CD4-positive, alpha-beta T cell treated with Interleukin-15 for 4 hours (primary cell): ENCODE measurements at regions not wholly inside any gene's neighbourhood (a gene's known extent, or its start where the extent isn't known, plus 50 kb on each side); places are given as distances from the start of the nearest gene placed in this dataset.

Experiments
- DNase-seq: peaks from one replicate; pipeline ENCODE4 v3.0.0-alpha.2; 2020; ENCODE audit warnings: low spot score

- DNase-seq: no peak
These were observed 76.6 kb upstream of the GPC1 start for GRCh38 chr2:240358821-240359397.

GRCh38 chr2:240359695-240360094 lies 75.8 kb upstream of the GPC1 start:
- DNase-seq: no peak

GRCh38 chr2:240360645-240361475 lies 74.6 kb upstream of the GPC1 start:
- no peak for DNase-seq

DNA sequence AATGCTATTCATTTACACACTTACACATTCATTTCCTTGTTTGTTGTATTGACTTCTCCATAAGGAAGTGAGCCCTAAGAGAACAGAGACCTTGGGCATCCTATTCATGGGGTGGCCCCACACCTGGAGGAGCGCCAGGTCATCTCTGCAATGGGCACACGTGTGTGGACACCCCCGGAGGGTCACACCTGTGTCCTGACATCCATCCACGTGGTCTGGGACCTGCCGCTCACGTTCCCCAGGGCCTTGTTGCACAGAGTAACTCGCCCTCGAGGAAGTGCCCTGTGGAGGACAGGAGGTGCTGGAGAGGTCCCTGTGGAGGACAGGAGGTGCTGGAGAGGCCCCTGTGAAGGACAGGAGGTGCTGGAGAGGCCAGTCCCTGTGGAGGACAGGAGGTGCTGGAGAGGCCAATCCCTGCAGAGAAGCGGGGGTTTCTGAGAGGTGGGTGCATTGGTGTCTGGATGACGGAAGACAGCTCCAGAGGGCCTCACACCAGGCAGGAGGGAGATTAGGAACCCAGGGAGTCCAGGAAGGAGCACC lies 73.2 kb upstream of the GPC1 start:
- no peak for DNase-seq

DNA sequence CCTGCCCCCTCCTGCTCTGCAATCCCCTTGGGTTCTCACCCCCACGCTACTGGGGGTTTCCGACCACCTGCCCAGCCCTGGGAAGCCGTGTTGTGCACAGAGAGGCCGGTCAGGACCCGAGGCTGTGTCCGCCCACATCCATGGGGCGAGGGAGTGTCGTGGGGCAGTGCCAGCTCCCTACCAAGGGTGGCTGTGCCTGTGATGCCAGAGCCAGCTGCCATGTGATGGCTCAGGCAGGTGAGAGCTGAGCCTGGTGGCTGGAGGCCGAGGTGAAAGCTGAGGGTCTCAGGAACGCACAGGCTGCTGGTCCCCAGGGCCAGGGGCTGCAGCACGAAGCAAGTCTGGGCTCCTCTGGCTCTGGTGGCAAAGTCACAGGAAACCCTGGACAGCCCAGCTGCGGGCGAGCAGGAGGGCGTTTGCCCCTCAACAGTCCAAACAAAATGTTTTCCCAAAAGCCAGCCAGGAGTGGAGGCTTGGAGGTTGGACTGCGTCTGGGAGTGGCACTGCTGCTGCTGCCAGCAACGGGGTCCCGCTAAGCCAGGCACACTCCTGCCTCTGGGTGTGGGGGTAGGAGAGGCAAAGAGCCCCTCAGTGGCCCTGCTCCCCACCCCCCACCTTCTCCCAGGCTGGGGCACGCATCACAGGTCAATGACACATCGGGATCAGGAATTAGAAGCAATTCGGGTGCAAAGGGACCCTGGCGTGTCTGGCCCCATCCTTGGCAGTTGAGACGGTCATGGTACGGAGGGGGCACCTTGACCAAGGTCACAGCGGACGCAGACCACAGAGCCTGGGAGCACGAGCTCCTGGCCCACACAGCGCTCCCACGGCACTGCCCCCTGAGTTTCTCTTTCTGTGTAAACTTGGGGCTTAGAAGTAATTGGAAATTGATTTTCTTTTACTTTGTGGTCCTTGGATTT lies 72.4 kb upstream of the GPC1 start:
- no peak for DNase-seq

DNA sequence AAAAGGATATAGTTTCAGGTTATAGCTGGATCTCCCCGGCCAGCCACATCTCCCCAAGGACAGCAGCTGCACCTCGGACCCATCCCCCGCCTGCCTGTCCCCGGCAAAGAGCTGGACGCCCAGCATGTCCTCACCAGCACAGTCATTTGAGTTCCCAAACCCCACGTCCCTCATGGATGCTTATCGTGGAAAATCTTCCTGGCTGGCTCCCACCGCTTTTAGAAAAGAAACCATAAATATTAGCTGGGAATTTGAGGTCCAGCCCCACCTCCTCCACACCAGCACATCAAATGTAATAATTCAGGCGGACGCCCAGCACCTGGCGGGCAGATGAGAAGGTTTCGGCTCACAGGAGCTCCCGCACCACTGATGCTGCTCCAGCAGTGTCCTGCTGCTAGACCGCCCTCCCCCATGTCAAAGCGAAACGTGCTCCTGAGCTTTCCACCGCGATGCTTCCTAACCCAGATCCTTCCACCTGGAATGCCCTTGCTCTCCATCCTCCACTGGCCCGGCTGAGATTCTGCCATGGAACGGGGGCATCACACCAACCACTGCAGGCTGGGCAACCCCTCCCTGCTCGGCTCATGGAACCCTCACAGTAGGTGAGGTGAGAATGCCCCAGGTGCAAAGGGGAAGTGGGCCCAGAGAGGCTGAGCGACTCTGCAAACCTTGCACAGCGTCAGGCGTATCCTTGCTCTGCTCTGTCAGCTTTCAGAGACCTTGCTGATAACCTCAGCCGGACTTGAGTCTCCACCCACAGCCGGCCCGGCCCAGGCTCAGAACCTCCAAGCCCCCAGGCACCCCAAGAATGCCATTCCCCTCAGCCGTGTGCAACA lies 71.5 kb upstream of the GPC1 start:
- DNase-seq: no peak

- DNase-seq: no peak
These were observed 70.9 kb upstream of the GPC1 start for GRCh38 chr2:240364582-240364960.

- no peak for DNase-seq
These were observed 70.3 kb upstream of the GPC1 start for GRCh38 chr2:240364961-240365775.

DNA sequence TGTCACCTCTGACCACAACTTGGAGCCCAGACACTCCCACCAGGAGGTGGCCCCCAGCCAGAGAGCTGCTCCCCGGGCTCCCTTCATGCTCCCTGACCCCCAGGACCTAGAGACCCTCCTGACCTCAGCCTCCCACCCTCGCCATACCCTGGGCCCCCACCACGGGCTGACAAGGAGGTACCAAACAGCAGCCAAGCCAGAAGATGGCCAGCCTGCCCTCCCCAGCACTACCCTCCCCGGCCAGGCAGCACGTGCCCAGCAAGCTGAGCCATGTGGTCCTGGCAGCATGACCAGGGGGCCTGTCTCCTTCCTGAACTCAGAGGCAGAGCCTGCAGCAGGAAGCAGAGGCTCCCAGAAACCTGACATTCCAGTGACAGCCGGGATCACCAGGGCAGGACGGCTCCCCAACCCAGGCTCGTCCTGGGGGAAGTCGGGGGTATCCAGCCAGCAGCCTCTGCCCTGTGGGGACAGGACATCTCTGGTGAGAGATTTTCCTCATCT lies 69.4 kb upstream of the GPC1 start:
- no peak for DNase-seq

GRCh38 chr2:240366901-240367300 lies 68.6 kb upstream of the GPC1 start:
- no peak for DNase-seq

- no peak for DNase-seq
These were observed 67.7 kb upstream of the GPC1 start for GRCh38 chr2:240367721-240368120.

DNA sequence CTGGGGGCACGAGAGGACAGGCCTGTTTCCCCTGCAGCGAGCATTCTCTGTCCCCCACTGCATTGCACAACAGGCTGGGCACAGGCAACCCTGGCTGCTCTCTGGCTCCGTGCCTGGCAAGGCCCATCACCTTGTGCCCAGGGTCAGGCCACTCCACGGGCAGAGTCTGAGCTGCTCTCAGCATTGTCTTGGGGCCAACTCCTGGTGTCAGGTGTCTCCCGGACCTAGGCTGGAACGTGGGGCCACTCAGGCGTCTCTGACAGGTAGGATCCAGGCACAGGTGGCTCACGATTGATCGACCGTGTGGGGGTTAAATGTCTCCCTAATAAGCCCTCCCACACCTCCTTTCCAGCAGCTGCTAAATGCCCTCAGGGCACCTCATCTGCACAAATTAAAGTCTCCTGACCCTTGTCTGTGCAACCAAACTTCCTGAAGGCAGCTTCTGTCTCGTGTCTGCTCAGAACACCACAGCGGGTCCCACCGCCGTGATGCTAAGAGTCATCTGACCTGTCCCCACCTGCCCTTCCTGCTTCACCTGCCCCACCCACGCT lies 66.6 kb upstream of the GPC1 start:
- no peak for DNase-seq

- no peak for DNase-seq
These were observed 66.1 kb upstream of the GPC1 start for GRCh38 chr2:240369335-240369734.

GRCh38 chr2:240369801-240370585 lies 65.5 kb upstream of the GPC1 start:
- DNase-seq: no peak

DNA sequence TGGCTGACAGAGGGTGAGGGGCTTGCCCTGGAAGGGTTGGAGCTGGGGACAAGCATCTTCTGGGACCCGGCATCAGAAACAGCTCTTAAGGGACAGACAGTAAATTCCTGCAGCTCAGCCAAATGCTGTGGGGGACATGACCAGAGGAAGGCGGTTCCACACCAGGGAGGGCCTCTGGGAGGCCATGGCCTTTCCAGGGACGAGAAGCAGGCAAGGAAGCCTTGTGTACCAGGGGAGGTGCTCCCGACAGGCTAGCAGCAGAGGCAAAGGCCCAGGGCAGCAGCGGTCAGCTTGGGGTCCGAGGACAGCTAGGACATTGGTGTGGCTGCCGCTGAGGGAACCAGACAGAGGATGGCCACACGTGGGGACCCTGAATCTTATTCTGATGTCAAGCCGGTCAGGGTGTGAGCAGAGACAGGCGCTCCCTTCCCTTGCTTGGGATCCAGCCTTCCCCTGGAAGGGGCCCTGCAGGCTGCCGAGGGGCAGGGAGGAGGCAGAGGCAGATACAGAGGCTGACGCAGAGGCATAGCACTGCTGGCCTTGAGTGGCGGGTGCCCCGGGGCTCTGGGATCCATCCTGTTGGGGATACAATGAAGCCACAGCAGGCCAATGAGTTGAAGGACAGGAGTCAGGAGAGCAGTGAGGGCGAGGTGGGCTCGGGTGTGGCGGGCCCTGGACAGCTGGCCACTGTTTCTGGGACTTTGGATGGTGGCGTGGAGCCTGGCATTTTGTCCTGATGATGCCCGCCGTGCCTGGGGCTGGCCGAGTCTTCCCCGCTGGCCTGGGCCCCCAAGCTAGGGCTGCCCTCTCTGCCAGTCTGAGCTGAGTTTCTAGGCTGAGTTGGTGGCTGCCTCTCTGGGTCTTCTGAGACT lies 64.1 kb upstream of the GPC1 start:
- DNase-seq: no peak

- DNase-seq: no peak
These were observed 63.4 kb upstream of the GPC1 start for GRCh38 chr2:240372101-240372500.

DNA sequence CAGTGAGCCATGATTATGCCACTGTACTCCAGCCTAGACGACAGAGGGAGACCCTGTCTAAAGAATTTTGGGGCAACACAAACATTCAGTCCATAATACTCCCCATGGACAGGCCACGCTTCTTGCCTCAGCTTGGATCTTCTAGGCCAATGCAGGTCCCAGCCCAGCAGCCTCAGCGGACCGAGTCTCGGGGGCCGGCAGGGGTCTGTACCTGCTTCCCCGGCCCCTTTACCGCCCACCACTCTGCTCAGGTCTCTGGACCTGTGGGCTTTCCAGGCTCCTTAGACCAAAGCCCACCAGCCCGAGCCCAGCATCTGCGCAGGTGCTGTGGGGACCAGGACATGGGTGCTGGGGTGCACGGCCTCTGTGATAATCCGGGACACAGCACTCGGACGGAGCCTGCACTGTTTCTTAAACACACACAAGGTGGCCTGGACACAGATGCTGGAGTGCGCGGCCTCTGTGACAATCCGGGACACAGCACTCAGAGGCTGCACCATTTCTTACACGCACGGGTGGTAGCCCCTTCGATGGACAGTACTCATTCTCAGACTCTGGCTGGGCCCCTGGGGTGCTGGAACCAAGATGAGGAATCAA lies 62.1 kb upstream of the GPC1 start:
- no peak for DNase-seq
